Left lung (tissue), 4 donors: ENCODE measurements at regions not wholly inside any gene's neighbourhood (a gene's known extent, or its start where the extent isn't known, plus 50 kb on each side); places are given as distances from the start of the nearest gene placed in this dataset.

Experiments used
- ATAC-seq: fragments of 200-7000 bp; cut with Tn5 transposase; one replicate; pipeline ENCODE4 v1.9.1; 2020; ENCODE audit warnings: moderate library complexity
- DNase-seq, 4 donors: peaks; one replicate each; pipeline ENCODE4 v3.0.0-alpha.2; 2013 to 2020
- H3K27ac ChIP-seq, 2 donors: fragments of 200-600 bp; sonication (generic) in 1 of 2; one replicate each; pipeline versions ENCODE4 v1.5.0 to v1.8.0; 2020 to 2021
- H3K27me3 ChIP-seq, 2 donors: fragments of 200-600 bp; sonication (generic) in 1 of 2; one replicate each; pipeline versions ENCODE4 v1.5.0 to v1.8.0; 2020 to 2021
- H3K36me3 ChIP-seq, 2 donors: fragments of 200-600 bp; sonication (generic) in 1 of 2; one replicate each; pipeline versions ENCODE4 v1.5.0 to v1.8.0; 2020 to 2021
- H3K4me1 ChIP-seq, 2 donors: fragments of 200-600 bp; one replicate each; pipeline ENCODE4 v1.8.0; 2021
- H3K4me3 ChIP-seq, 2 donors: fragments of 200-600 bp; sonication (generic) in 1 of 2; one replicate each; pipeline versions ENCODE4 v1.5.0 to v1.8.0; 2020 to 2021; ENCODE audit warnings: mild to moderate bottlenecking in 1 of 2
- H3K9me3 ChIP-seq, 2 donors: fragments of 200-600 bp; sonication (generic) in 1 of 2; one replicate each; pipeline versions ENCODE4 v1.5.0 to v1.8.0; 2020 to 2021
- intact Hi-C, 2 donors: fragments of 100-400 bp; cut with DNase I; formaldehyde crosslinking; loops; one replicate each; pipeline versions ENCODE4 v1.11.2 to v1.14.2; 2022
- TF ChIP-seq, protein P1 (sequence below), 2 donors: fragments of 200-600 bp; sonication (generic) in 1 of 2; IDR thresholded peaks; one replicate each; pipeline versions ENCODE4 v1.5.0 to v1.8.0; 2021; ENCODE audit warnings: antibody characterized with exemption in 2 of 2
- donor health status: DM: no; HTN: yes; CAD: no.
- donor health status: DM: no; HTN: no; CAD: no.

DNA sequence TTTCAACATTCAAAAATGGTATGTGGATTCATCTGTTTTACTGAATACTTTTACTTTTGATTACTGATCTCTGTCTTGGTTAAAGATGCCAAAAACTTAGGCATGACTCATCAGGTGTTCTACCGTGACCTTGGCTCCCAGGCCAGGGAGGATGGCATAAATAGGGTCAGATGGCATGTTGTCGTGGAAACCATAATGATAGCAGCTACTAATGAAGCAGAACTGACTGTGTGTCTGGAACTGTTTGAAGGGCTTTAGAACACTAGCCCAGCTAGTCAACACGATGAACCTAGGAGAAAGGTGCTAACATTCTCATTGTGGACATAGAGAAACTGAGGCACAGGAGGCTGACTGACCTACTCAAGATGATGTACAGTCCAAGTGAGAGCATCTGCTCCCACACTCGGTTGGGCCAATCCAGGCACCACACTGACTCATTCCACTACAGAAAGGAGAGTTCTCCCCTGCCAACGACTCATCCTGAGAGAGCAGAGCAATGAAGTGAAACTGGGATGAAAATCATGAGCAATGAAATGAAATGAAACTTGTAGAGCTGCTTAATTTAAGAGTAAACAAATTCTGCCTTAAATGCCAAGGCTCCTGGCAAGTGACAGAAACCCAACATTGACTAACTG, 116.0 kb downstream of the TENT4A start:
- H3K36me3 ChIP-seq, result no peaks in the 10 kb centered on the region
- H3K27me3 ChIP-seq, result no peaks in the 10 kb centered on the region
- H3K27ac ChIP-seq, result no peak overlapping the region
- no peaks in the 10 kb centered on the region for H3K4me1 ChIP-seq
- ATAC-seq (no peak), DNase-seq (no peak)
- TF ChIP-seq, protein P1, sequence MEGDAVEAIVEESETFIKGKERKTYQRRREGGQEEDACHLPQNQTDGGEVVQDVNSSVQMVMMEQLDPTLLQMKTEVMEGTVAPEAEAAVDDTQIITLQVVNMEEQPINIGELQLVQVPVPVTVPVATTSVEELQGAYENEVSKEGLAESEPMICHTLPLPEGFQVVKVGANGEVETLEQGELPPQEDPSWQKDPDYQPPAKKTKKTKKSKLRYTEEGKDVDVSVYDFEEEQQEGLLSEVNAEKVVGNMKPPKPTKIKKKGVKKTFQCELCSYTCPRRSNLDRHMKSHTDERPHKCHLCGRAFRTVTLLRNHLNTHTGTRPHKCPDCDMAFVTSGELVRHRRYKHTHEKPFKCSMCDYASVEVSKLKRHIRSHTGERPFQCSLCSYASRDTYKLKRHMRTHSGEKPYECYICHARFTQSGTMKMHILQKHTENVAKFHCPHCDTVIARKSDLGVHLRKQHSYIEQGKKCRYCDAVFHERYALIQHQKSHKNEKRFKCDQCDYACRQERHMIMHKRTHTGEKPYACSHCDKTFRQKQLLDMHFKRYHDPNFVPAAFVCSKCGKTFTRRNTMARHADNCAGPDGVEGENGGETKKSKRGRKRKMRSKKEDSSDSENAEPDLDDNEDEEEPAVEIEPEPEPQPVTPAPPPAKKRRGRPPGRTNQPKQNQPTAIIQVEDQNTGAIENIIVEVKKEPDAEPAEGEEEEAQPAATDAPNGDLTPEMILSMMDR (IDR thresholded peaks at IDR 0.05), result no peak
- intact Hi-C loops, result no loop called here
- H3K4me3 ChIP-seq, result no peak overlapping the region
- H3K9me3 ChIP-seq, result no peaks in the 10 kb centered on the region

DNA sequence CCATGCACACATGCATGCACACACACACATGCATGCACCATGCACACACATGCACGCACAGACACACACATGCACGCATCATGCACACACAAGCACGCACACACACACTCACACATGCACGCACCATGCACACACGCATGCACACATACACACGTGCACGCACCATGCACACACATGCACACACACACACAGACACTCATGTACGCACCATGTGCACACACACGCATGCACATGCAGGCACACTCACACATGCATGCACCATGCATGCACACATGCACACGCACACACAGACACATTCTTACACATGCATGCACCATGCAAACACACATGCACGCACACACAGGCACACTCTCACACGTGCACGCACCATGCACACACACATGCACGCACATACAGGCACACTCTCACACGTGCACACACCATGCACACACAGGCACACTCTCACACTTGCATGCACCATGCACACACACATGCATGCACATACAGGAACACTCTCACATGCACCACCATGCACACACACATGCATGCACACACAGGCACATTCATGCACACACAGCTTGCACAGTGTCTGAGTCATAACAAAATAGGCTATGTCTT, 117.5 kb downstream of the TENT4A start:
- H3K27ac ChIP-seq, result no peak overlapping the region
- no peak for ATAC-seq
- H3K4me3 ChIP-seq, result no peak overlapping the region
- no peaks in the 10 kb centered on the region for H3K4me1 ChIP-seq
- H3K36me3 ChIP-seq, result no peaks in the 10 kb centered on the region
- no peaks in the 10 kb centered on the region for H3K9me3 ChIP-seq
- no peaks in the 10 kb centered on the region for H3K27me3 ChIP-seq
- no peak for DNase-seq
- TF ChIP-seq, protein P1 (IDR thresholded peaks at IDR 0.05), result no peak
- intact Hi-C loops, result no loop called here

DNA sequence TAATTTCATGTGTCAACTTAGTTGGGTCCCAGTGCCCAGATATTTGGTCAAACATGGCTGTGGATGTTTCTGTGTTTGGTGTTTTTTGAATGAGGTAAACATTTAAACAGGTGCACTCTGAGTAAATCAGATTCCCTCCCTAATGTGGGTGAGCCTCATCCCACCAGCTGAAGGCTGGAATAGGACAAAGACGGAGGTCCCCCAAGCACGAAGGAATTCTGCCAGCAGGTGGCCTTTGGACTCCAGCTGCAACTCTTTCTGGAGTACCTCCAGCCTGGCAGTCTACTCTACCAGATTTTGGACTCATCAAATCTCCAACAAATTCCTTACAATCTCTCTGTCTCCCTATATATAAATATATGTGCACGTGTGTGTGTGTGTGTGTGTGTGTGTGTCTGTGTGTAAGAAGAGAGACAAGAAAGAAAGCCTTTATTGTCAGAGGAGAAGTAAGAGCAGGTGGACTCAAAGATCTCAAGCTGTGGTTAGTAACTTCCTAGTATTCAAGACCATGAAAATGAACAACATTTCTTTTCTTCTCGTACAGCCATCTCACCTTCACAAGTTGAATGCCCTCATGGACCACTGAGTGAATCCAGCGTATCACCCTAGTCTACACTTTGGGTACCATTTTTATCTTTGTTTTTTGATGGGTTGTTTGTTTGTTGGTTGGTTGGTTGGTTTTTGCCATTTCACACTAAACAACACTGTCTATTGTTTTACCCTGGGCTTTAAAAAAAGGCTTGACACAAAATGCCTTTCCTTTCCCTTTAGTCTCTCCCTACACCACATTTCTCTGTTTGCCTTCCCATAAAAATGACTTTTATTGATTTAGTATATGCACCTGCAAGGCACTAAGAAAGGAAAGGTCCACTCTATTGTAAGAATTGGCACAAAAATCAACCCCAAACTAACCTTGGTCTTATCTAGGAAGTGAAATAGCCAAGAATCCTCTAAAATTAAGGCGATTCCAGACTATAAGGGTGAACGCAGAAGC, 118.7 kb downstream of the TENT4A start:
- TF ChIP-seq, protein P1 (IDR thresholded peaks at IDR 0.05), result no peak
- Histone ChIP-seq H3K27me3 (no peaks in the 10 kb centered on the region), H3K4me1 (no peaks in the 10 kb centered on the region), H3K4me3 (no peak overlapping the region), H3K27ac (no peak overlapping the region), H3K36me3 (no peaks in the 10 kb centered on the region), H3K9me3 (no peaks in the 10 kb centered on the region)
- ATAC-seq (no peak), DNase-seq (no peak)
- intact Hi-C loops, result no loop called here

DNA sequence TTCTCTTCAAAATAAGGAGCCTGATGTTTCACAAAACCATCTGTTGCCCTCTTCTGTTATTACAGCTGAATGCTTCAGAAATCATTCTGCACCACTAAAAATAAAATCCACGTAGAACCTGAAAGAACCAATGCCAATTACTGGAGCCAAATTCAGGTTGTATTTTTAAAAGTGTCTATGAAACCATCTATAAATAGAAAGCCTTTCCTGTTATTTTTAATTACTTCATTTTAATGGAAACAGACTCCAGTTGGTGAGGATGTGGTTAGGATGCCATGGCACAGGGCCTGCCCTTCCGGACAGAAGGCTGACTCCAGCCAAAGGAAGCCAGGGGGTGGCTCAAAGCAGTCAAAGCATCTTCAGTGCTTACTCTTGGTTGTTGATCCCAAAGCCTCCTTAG, 119.8 kb downstream of the TENT4A start:
- H3K36me3 ChIP-seq, result no peaks in the 10 kb centered on the region
- intact Hi-C loops, result no loop called here
- no peak for DNase-seq
- H3K9me3 ChIP-seq, result no peaks in the 10 kb centered on the region
- H3K4me1 ChIP-seq, result no peaks in the 10 kb centered on the region
- no peak overlapping the region for H3K27ac ChIP-seq
- TF ChIP-seq, protein P1 (IDR thresholded peaks at IDR 0.05), result no peak
- no peak for ATAC-seq
- no peaks in the 10 kb centered on the region for H3K27me3 ChIP-seq
- no peak overlapping the region for H3K4me3 ChIP-seq

DNA sequence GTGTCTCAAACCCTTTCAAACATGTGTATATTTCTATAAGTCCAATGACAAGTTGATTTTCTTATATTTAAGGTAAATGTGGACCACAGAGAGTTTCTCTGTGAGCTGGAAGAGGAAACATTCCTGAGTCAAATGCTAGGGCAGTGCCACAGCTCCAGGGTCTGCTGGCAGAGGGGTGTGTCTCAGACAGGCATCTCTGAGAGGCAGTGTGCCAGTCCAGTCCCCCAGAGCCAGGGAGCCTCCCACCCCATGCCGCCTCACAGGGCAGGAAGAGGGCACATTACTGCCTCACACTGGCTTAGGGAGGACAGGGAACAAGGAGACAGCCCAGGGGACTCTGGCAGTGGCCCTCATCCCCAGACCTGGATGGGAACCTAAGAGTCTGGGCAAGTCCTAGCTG, 120.2 kb downstream of the TENT4A start:
- no peak overlapping the region for H3K4me3 ChIP-seq
- H3K4me1 ChIP-seq, result no peaks in the 10 kb centered on the region
- intact Hi-C loops, result no loop called here
- H3K27me3 ChIP-seq, result no peaks in the 10 kb centered on the region
- no peaks in the 10 kb centered on the region for H3K36me3 ChIP-seq
- DNase-seq (no peak), ATAC-seq (no peak)
- no peaks in the 10 kb centered on the region for H3K9me3 ChIP-seq
- TF ChIP-seq, protein P1 (IDR thresholded peaks at IDR 0.05), result no peak
- H3K27ac ChIP-seq, result no peak overlapping the region
